ENCODE measurements at regions not wholly inside any gene's neighbourhood (a gene's known extent, or its start where the extent isn't known, plus 50 kb on each side); places are given as distances from the start of the nearest gene placed in this dataset.

DNA sequence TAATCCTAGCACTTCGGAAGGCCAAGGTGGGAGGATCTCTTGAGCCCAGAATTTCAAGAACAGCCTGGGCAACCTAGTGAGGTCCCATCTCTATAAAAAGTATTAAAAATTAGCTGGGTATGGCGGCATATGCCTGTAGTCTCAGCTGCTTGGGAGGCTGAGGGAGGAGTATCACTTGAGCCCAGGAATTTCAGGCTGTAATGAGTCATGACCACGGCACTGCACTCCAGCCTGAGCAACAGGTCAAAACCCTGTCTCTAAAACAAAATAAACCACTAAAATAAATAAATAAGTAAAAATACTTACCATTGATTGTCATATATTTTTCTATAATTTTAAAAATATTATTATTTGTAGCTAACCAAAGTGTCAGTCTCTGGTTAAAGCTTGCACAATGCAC, 315.6 kb upstream of the SMIM31 start:
- ChIA-PET POLR2A (no interaction called here), CTCF (no interaction called here)
- TF ChIP-seq, protein P1, sequence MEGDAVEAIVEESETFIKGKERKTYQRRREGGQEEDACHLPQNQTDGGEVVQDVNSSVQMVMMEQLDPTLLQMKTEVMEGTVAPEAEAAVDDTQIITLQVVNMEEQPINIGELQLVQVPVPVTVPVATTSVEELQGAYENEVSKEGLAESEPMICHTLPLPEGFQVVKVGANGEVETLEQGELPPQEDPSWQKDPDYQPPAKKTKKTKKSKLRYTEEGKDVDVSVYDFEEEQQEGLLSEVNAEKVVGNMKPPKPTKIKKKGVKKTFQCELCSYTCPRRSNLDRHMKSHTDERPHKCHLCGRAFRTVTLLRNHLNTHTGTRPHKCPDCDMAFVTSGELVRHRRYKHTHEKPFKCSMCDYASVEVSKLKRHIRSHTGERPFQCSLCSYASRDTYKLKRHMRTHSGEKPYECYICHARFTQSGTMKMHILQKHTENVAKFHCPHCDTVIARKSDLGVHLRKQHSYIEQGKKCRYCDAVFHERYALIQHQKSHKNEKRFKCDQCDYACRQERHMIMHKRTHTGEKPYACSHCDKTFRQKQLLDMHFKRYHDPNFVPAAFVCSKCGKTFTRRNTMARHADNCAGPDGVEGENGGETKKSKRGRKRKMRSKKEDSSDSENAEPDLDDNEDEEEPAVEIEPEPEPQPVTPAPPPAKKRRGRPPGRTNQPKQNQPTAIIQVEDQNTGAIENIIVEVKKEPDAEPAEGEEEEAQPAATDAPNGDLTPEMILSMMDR (IDR thresholded peaks at IDR 0.05; ENCODE audit: control extremely low read depth, extremely low read depth, low read depth, missing control alignments): no peak
- DNase-seq (ENCODE audit: extremely low spot score): no peak

DNA sequence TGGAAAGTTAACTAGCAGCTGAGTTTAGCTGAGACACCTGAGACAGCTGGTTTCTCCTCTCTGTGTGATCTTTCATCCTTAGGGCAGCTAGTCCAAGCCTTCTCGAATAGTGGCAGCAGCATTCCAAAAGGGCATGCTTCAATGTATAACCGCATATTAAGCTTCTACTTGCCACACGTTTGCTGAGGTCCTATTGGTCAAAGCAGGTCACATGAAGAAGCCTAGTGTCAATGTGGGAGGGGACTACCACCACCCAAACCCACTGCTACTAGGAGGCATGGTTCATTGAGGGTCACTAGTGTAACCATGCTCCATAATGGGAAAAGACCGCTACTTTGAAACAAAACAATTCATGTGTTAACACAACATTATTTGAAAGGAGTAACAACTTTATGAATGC, 314.9 kb upstream of the SMIM31 start:
- TF ChIP-seq, protein P1 (IDR thresholded peaks at IDR 0.05; ENCODE audit: control extremely low read depth, extremely low read depth, low read depth, missing control alignments): no peak
- ChIA-PET POLR2A (no interaction called here), CTCF (no interaction called here)
- DNase-seq (ENCODE audit: extremely low spot score): no peak

DNA sequence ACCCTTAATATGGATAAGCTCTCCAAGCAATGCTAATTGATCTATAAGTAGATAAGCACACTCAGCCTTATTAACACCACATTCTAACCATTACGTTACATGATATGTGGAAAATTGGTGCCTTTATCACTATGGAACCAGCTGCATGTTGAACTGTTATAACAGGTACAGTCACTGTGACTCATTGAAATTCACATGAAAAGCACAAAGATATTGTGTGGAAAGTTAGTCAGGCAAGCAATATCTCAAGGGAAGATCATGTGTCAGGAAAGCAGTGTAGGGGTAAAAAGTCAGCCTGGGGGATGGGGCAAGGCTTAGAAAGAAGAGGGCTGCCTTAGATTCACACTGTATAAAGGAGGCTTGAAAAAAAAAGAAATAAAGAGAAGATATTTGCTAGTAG, 313.7 kb upstream of the SMIM31 start:
- ChIA-PET POLR2A (no interaction called here), CTCF (no interaction called here)
- TF ChIP-seq, protein P1 (IDR thresholded peaks at IDR 0.05; ENCODE audit: control extremely low read depth, extremely low read depth, low read depth, missing control alignments): no peak
- DNase-seq (ENCODE audit: extremely low spot score): no peak

DNA sequence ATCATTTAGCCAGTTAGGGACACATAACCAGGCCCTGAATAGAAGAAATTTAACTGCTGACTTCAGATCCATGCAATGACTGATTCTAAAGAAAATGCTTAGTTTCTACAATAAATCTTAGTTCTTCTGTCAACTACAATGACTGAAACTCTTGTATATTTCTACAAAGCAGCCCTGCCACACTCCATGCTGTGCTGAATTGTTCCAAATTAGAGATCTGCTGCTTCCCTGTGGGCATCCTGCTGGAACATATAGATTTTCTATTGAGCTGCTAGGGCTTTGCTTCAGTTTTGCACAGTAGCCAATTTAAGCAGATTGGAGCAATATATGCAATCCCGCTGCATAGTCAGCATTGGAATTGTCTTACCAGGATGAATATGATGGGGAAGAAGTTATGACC, 312.8 kb upstream of the SMIM31 start:
- ChIA-PET POLR2A (no interaction called here), CTCF (no interaction called here)
- TF ChIP-seq, protein P1 (IDR thresholded peaks at IDR 0.05; ENCODE audit: control extremely low read depth, extremely low read depth, low read depth, missing control alignments): no peak
- no peak for DNase-seq (ENCODE audit: extremely low spot score)

DNA sequence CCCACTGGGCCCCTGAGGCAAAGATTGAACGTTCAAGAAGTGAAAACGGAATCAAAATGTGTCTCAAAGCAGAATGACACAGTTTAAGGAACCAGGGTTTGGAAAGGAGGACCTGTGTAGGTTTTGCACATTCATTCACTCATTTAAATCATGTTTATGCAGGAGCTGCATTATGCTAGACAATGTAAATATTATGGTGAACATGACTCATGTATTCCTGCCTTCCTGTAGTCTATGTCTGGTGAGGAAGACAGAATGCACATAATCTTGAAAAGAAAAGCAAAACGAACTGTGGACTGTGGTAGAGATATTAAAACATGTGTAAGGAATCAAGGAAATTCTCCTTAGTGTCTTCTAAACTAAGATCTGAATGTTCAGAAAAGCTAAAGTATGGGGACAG, 311.8 kb upstream of the SMIM31 start:
- ChIA-PET POLR2A (no interaction called here), CTCF (no interaction called here)

DNA sequence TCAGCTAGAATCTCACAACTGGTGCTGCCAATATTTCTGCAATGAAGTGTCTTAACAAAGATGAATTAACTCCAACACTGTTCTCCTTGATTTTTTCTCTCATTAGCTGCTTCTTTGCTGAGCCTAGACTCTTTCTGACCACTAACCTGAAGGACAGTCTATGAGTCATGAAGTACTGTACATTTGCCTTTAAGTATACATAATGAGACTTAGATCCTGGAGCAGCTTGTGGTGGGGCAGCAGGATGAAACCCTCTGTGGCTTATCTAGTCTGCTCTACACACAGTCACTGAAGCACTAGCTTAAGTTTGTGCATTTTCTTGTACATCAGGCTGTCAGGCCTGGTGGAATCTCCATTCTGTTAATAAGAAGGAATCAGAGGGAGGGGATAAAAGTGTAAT, 307.4 kb upstream of the SMIM31 start:
- ChIA-PET POLR2A (no interaction called here), CTCF (interaction anchor here (1.1 to 1.5 kb wide), 2 partner anchors 11 to 14 kb away, joined by 4 read pairs; no protein-coding TSS in a partner anchor)
- TF ChIP-seq, protein P1 (IDR thresholded peaks at IDR 0.05; ENCODE audit: control extremely low read depth, extremely low read depth, low read depth, missing control alignments): no peak
- DNase-seq (ENCODE audit: extremely low spot score): no peak

More for the DNA sequence above, 311.8 kb upstream of the SMIM31 start:
- TF ChIP-seq, protein P1 (IDR thresholded peaks at IDR 0.05; ENCODE audit: control extremely low read depth, extremely low read depth, low read depth, missing control alignments): no peak
- DNase-seq (ENCODE audit: extremely low spot score): no peak

DNA sequence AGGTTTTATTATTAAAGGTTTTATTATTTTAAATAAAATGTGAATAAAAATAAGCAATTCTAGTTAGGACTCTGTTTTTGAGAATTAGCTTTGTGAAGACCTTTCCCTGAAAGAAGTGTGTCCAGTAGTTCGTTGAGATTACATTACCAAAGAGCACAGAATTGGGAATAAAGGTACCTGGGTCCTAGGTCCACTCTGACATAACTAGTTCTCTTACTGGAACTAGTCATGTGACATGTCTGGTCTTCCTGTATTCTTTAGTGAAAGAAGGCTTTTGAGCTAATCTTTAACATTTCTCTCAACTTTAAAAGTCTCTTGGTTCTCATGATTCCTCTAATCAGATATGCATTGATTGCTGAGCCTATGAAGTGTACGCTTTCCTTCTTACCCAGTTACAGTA, 292.0 kb upstream of the SMIM31 start:
- no peak for DNase-seq (ENCODE audit: extremely low spot score)
- TF ChIP-seq, protein P1 (IDR thresholded peaks at IDR 0.05; ENCODE audit: control extremely low read depth, extremely low read depth, low read depth, missing control alignments): no peak
- POLR2A ChIA-PET: no interaction called here
- CTCF ChIA-PET: interaction anchor here (0.8 kb wide), 1 partner anchor 20 kb away, joined by 4 read pairs; no protein-coding TSS in a partner anchor

Data from GM10248 (cell line).